Stomach (tissue), 4 donors: ENCODE measurements at regions not wholly inside any gene's neighbourhood (a gene's known extent, or its start where the extent isn't known, plus 50 kb on each side); places are given as distances from the start of the nearest gene placed in this dataset.

Source experiments
- CTCF ChIP-seq, 7 experiments: fragments of 450-650 bp in 4 of 7; fragments of 200-600 bp in 3 of 7; sonication (generic) in 3 of 7; IDR thresholded peaks; one replicate each; pipeline ENCODE4 v1.5.1; 2016 to 2019; ENCODE audit warnings: antibody characterized with exemption in 7 of 7, control low read depth in 2 of 7, mild to moderate bottlenecking in 1 of 7
- POLR2A ChIP-seq, 4 donors: fragments of 450-650 bp; IDR thresholded peaks; one replicate each; pipeline ENCODE4 v1.6.1; 2016; ENCODE audit warnings: antibody characterized with exemption in 4 of 4, control low read depth in 2 of 4, mild to moderate bottlenecking in 1 of 4, moderate library complexity in 1 of 4
- POLR2AphosphoS5 ChIP-seq, 3 donors: sonication (generic); formaldehyde crosslinking; IDR thresholded peaks; one replicate each; pipeline ENCODE4 v1.6.1; 2016; ENCODE audit warnings: antibody characterized with exemption in 3 of 3

GRCh38 chr22:44584256-44584902 is 86.3 kb upstream of the RTL6 start:
- no peak for TF ChIP-seq CTCF (IDR thresholded peaks at IDR 0.05)
- no peak for TF ChIP-seq POLR2A (IDR thresholded peaks at IDR 0.05)
- no peak for TF ChIP-seq POLR2AphosphoS5 (IDR thresholded peaks at IDR 0.05)
